Endothelial cell of umbilical vein (primary cell): ENCODE measurements at regions not wholly inside any gene's neighbourhood (a gene's known extent, or its start where the extent isn't known, plus 50 kb on each side); places are given as distances from the start of the nearest gene placed in this dataset.

Experiments
- JUN ChIP-seq: IDR thresholded peaks from 2 replicates; pipeline ENCODE4 v1.6.1; 2011; ENCODE audit warnings: borderline replicate concordance, low read depth; ENCODE audit not compliant: insufficient read length, insufficient read depth
- MAX ChIP-seq: IDR thresholded peaks from 2 replicates; pipeline ENCODE4 v1.6.1; 2011; ENCODE audit not compliant: insufficient read depth, insufficient read length
- MYC ChIP-seq: IDR thresholded peaks from one replicate; pipeline ENCODE4 v1.6.1; 2011; ENCODE audit warnings: mild to moderate bottlenecking, low read depth, low read length
- POLR2A ChIP-seq: IDR thresholded peaks from 2 replicates; pipeline ENCODE4 v1.6.1; 2012; ENCODE audit warnings: low read depth, mild to moderate bottlenecking, control low read depth, low read length
- POLR2AphosphoS5 ChIP-seq: IDR thresholded peaks from 2 replicates; pipeline ENCODE4 v1.6.1; 2012; ENCODE audit warnings: low read depth, mild to moderate bottlenecking, control low read depth, low read length, moderate library complexity; ENCODE audit not compliant: insufficient read depth

GRCh38 chr20:22373164-22373895 is 211.0 kb downstream of the FOXA2 start:
- TF ChIP-seq MAX (no peak), POLR2AphosphoS5 (no peak), POLR2A (no peak), MYC (no peak), JUN (no peak)
